GM19397 (cell line): ENCODE measurements at regions not wholly inside any gene's neighbourhood (a gene's known extent, or its start where the extent isn't known, plus 50 kb on each side); places are given as distances from the start of the nearest gene placed in this dataset.
"Not testable (repeated sequence)": the region's sequence is repeated elsewhere in the genome, so short reads cannot be mapped to it uniquely, and the experiment has no call there.

ENCODE experiments used
- ATAC-seq: cut with Tn5 transposase; IDR thresholded peaks from one replicate; pipeline ENCODE4 v1.9.1; 2021; ENCODE audit warnings: mild to moderate bottlenecking, moderate library complexity; ENCODE audit not compliant: unreplicated experiment

DNA sequence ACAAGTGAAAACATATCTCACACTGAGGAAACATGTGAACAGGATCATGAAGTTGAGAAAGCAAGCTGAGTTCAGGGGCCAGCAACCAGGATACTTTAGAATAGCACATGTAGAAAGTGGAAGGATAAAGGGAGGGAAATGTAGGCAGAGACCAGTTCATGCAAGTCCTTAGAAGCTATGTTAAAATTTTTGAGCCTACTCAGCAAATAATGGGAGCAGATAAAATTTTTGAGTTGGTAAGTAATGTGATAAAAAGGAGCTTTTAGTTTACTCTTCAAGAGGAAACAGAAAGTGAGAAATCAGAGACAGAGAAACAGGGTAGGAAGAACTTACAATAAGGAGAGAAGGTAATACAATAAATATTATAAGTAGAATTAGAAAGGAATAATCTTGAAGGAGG lies 105.6 kb upstream of the ZBTB20 start:
- no peak for ATAC-seq

DNA sequence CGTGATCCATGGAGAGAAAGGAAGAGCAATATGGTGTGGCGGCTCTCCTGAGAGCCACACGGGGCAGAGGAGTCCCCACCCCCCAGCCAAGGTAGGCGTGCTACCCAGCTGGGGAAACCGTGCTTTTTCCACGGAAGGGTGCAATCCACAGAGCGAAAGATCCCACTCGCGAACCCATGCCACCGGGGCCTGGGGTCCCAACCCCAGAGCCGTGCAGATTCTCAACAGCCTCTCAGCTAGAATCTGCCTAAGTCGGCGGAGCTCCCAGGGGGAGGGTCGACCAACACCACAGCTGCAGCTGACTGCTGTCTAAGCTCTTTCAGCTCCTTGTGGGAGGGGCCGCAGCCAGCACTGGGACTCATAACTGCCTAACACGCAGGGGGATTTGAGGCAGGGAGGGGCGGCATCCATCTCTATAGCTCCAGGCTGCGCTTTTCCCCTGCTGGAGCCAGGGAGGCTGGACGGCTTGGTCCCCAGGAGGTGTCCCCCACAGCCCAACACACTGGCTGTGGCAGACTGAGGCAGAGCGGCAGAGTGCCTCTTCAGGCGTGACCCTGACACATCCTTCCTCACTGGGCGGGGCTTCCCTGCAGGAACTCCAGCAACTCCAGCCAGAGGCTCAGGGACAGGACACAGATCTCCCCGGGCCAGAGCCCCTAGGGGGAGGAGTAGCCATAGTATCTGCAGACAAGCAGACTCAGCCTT lies 107.6 kb upstream of the ZBTB20 start:
- ATAC-seq = no peak

DNA sequence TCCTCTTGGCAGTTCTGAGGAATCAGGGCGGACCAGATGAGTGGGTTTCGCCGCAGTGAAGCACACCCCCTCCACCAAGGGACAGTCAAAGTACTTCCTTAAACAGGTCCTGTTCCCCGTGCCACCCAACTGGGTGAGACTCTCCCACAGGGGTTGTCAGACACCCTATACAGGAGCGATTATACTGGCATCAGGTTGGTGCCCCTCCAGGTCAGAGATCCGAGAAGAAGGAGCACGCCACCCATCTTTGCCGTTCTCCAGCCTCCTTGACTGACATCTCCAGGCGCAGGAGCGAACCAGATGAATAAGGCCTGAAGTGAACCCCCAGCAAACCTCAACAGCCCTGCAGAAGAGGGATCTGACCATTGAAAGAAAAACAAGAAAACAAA lies 108.1 kb upstream of the ZBTB20 start:
- no peak for ATAC-seq

DNA sequence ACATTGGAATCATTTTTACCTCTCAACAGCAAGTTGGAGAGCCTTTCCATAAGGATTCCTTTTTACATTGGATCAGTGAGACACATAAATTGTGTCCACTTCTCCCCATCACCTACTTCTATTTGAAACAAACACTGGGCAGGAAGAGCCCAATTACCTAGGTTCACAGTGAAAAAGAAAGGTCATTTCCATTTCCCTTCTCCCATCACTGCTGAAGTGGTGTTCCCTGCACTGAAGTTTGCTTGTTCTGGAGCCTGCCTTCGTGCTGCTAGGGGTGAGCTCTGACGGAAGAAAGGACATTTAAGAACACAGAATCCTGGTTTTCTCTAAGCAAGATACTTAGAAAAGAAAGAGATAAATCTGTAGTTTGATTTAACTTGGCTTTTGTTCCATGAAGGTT lies 123.8 kb upstream of the ZBTB20 start:
- no peak for ATAC-seq

DNA sequence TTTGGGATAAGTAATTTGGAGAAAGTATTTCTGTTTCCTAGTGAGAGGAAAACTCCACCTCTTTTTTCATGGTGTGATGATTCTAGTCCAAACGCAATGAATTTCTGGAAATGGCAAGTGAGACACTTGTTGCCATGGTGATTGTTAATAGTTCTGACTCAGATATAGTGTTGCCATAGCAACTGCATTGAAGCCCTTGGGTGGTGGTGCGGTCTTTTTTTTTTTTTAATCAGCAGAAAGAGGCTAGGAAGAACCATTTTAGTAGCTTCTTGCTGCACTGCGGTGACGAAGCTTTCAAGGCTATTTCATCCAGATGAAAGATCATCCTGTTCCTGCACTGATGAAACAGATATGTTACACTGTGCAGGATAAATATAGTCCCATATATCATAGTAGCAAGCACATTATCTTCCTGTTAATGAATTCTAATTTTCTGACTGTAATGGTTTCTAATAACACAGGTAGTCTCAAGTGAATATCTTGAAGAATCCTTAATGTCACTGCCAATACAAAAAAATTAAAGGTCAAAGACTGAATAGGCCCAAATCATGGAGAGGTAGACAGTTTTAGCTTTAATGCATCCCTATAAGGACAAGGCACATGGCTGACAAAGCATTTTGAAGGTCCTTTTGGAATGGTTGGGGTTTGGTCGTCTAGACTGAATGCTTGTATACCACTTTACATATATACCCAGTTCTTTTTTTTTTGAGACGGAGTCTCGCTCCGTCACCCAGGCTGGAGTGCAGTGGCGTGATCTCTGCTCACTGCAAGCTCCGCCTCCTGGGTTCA lies 125.1 kb upstream of the ZBTB20 start:
- no peak for ATAC-seq

DNA sequence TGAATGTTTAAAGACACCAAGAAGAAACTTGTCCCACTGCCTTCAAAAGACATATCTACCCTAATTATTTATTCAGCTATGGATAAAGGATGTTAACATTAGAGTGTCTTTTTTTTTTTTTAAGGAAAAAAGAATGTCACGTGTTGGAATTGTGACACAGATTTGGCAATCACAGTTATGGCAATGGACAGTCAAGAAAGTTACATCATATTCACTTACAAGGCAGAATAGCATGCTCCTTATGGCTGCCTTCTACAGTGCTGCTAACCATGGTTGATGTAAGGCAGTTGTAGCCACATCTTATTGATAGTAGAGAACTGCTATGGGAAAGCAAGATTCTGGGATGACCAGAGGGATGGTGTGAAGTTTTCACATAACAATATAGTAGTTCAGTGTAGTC lies 128.8 kb upstream of the ZBTB20 start:
- ATAC-seq = no peak

DNA sequence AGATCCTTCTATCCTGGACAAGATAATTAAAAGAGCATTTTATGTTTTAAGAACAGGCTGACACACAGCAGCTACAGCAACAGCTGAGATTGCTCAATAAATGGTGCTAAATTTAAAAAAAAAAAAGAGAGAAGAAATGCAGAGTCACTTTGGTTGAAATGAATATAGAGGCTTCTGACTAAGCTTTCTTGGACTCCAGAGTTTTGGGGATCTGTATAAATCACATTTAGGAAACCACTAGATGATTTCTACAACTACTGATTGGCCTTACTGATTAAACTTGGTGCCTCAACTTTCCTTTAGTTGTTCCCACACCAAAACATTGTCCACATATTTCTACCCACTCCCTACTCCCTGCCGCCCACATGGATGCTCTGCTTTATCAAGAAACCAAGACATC lies 132.9 kb upstream of the ZBTB20 start:
- no peak for ATAC-seq

DNA sequence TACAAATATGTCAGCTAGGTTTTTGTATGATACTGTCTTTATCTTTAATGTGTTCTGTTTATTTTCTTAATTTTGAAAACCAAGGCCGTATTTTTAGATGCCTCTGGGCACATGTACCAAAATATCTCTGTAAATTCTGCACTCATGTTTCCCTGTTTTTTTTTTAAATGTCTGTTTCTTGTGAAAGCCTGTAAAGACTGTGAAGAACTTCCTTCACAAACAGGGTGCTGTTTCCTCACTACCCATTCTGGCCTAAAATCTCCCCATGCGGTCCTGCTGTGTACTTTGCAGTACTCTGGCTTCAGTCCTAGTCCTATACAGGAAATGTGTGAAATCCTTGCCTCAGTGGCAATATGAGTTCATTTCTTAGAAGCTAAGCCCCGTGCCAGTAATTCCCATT lies 133.4 kb upstream of the ZBTB20 start:
- ATAC-seq = no peak

DNA sequence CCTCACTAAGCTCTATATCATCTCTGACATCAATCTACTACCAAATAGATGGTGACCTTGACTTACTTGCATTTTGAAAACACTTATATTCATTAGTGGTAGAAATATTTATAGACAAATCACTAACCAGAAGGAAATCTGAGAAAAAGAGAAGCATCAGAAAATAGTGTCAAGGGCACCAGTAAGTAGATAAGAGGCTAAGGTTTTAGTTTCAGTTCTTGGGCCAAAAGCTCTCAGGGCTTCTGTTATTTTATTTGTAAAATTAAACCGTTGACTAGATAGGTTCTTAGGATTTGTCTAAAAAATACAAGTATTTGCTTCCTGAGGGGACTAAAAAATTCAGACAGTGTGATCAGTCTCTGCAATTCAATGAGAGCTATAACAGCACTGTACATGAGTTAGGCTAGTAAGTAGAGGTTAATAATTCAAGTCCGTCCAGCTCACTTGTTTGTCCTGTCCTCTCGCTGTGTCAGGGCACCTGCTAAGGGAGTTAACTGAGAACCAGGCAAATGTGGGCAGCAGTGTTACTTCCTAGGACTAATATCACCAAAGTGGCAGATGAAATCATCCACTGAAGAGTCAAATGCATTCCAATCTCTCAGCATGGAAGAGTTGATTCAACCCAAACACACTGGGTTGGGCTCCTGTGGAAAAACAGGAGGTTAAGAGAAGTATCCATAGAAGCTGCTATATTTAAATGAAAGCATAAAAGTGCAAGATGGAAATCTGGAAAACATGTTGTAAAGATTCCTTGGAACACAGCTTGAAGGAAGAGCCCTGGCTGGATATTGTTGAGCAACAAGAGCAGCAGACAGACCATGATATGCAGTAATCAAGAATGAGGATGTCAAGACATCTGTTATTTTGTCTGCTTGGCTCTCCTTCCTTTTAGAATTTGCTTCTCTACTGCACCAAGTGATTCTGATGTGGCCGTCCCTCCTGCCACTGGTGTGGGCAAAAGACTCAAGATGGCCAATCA lies 134.9 kb upstream of the ZBTB20 start:
- no peak for ATAC-seq

DNA sequence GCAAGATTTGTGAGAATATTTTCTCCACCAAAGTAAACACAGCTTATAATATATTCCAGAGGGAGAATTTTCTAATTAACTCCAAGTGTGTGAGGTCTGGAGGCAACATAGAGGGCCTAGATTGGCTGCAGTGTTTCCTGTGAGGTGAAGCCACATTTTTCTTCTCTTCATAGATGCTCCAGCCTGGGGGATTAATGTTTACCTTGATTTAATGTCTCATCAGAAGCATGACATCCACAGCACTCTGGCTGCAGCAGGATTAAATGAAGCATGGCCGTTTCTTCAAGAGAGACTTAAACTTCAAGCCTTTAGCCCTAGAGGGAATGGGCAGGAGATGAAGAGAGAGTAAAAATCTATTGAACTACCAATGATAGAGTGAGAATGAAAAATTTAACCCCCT lies 137.9 kb upstream of the ZBTB20 start:
- no peak for ATAC-seq

DNA sequence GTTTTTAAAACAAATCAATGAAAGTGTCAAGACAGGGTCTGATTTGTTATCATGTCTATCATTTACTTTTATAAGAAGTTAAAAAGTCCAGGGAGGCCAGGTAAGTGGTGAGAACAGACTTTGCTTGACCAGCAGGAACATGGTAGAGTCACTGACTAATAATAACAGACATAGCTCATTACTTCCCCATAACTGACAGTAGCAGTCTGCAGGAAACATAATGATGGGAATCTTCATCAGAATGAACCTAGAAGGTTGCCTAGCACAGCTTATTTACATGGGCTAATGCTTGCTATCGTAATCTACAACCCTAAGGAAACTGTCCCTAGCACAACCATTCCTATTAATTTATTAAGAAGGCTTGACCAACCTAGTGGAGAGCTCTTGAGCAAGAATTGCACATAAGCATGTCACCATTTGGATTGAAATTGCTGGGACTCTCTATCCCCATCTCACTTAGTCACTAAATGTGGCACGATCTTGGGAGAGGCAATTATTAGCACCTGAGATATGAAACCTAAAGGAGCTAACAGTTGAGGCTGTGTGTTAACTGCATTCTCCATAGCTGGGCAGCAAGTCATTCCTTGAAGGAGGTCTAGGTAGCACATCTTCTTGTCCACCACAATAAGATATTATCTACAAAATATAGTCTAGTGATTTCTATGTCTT lies 139.6 kb upstream of the ZBTB20 start:
- ATAC-seq = no peak

DNA sequence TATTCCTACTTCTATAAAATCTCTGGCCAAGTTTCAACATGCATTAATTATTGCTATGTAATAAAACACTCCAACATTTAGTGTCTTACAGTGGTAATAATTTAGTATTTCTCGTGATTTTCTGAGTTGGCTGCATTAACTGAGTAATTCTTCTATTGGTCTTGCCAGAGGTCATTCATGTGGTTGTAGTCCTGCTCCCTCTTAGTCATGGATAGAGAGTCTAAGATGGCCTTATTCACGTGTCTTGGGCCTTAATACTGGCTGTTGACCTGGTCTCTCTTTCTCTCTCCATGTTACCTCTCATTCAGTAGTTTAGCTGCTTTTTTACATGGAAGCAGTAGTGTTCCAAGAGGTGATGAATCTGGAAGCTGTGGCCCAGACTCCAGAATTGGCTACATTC lies 140.1 kb upstream of the ZBTB20 start:
- no peak for ATAC-seq

DNA sequence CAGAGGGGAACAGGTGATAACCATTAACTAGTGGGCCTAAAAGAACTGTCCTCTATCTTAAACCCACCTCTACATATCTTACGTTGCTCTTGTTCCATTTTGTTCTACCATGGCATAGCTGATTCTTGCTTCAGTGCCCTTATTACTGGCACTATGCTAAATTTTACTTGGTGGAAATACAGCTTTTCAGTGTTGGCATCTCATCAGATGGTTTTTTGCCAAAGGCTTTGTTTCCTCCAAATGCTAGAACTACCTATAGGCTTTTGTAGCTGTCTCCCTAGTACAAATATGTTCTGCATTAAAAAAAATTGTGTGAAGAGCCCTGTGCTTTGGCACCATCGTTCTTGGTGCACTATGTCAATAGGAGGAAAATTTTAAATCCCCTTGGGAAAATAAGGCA lies 145.0 kb upstream of the ZBTB20 start:
- no peak for ATAC-seq

DNA sequence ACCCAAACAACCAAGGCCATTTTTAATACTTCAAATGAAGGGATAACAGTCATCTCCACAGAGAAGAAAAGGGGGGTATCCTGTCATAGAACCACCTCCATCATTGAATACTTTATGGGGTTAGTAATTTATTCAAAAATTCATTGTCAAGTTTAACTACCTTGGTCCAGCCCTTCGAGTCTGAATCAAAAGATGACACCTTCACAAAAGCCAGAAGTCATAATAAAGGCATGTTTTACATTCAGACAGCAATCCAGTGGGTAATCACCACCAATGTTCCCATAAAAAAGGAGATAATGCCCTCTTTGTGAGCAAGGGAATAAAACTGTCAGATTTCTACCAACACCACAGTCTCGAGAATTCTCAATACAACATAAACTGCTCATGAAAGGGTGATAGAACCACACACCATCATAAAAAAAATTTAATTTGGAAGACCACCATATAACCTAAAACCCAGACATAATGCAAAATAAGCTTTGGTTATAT lies 145.6 kb upstream of the ZBTB20 start:
- ATAC-seq = no peak

DNA sequence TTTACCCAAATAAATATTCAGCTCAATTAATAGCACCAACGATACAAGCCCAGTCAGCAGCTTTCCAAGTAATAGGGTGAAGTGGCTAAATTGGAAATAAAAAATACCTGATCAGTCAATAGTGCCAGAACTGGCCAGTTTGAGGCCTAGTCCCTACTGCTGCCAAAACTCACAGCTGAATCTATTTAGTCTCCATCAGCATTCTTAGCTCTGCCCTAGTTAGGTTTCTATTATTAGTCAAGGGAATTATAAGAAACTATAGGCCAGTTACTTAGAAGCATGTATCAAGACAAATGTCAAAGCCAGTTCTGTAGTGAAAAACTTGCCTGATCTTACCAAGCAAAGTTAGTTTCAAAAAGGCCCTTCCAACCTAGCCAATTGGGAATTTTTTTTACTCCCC lies 146.2 kb upstream of the ZBTB20 start:
- no peak for ATAC-seq

DNA sequence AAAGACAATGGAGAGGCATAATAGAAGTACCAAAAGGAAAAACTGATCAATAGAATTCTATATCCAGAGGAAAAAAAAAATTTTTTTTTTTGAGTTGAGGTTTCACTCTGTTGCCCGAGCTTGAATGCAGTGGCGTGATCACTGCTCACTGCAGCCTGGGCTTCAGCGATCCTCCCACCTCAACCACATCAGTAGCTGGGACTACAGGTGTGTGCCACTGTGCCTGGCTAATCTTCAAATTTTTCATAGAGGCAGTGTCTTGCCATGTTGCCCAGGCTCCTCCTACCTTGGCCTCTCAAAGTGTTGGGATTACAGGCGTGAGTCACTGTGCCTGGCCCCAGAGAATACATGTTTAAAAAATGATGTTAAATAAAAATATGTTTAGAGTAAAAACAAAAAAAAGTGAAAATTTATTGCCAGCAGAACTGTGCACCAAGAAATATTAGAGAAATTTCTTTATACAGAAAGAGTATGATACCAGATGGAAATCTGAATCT lies 154.3 kb upstream of the ZBTB20 start:
- ATAC-seq = no peak

DNA sequence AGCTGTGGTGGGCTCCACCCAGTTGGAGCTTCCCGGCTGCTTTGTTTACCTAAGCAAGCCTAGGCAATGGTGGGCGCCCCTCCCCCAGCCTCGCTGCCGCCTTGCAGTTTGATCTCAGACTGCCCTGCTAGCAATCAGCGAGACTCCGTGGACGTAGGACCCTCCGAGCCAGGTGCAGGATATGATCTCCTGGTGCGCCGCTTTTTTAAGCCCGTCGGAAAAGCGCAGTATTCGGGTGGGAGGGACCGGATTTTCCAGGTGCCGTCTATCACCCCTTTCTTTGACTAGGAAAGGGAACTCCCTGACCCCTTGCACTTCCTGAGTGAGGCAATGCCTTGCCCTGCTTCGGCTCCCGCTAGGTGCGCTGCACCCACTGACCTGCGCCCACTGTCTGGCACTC lies 170.9 kb upstream of the ZBTB20 start:
- ATAC-seq = not testable (repeated sequence)

DNA sequence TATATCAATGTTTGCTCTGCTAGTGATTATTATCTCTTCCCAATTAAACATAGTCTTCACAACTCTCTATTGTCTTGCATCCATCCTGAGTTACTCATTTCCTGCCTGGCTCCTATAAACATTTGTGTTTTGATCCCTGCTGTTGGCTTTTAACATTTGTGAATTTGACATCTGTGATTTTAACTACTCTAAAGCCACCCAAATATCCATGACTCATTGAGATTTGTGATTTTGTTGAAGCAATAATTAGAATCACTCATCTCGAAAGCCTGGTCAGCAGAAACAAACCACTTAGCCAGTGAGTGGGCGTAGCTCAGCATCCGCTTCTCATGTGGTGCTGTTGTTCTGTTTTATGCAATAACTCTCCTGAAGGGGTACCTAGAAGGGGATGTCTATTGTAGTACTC lies 174.3 kb upstream of the ZBTB20 start:
- no peak for ATAC-seq

DNA sequence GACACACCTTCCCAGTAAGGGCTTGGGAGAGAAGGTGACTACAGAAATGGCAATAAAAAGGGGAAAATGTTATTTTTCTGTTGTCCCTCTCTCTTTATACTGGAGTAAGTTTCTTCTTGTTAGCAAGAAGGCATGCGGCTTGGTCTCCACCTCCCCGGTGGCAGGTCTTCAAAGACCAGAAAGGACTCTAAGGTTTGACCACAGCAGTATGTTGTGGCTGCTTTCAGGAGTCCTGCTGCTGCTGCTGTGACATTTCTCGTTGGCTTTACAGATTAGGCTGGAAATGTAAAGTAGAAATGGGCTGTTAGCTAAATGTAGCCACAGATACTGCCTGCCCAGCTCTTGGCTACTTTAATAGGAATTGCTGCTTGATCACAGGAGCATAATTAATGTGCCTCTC lies 175.8 kb upstream of the ZBTB20 start:
- ATAC-seq = no peak

DNA sequence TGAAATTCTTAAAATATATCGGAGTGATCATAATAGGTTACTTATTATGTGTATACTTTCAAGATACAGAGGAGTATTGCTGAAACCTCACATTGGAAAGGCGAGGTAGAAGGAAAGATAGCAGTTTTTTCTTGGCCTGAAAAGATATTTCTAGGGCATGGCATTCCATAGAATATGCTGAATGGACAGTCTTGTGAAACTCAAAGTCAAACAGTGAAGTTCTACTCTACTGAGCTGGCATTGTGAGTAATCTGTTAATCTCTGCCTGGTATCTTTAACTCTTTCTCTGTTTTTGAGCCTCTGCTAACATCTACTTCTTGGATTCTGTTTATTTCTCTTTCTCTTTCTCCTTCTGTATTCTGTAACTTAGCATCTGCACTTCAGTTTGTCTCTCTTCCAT lies 176.3 kb upstream of the ZBTB20 start:
- ATAC-seq = no peak

DNA sequence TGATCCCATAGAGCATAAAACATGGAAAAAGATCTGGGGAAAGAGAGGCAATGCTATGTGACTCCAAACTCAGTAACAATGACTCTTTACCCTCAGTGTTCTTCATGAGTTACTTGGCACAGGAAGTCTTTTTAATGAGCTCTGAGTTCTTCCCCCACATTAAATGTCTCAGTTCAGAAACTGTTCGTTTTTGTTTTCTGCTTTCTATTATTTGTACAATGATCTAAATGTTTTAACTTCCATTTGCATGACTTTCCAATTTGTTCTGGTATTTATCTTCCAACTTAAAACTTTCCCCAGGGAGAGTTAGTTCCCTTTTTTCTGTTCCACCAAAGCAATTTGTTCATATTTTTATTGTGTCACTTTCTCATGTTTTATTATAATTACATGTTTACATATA lies 177.0 kb upstream of the ZBTB20 start:
- ATAC-seq = no peak
